Activated naive CD4-positive, alpha-beta T cell treated with anti-CD3 and anti-CD28 coated beads for 36 hours (primary cell): ENCODE measurements at regions not wholly inside any gene's neighbourhood (a gene's known extent, or its start where the extent isn't known, plus 50 kb on each side); places are given as distances from the start of the nearest gene placed in this dataset.

Experiments used
- CTCF ChIA-PET: fragments of 350-600 bp; sonication (Branson Sonifier 250); formaldehyde crosslinking; loops from one replicate; lab custom pipeline; 2021; ENCODE audit warnings: antibody characterized with exemption; lab: Charles Lee
- DNase-seq: peaks from one replicate; pipeline ENCODE4 v3.0.0-alpha.2; 2020
- H3K27ac Mint-ChIP-seq: one replicate; pipeline ENCODE4 v1.8.0; 2021; ENCODE audit warnings: mild to moderate bottlenecking, mixed read lengths
- H3K27me3 Mint-ChIP-seq: one replicate; pipeline ENCODE4 v1.8.0; 2021; ENCODE audit warnings: low read depth, mixed read lengths
- H3K36me3 Mint-ChIP-seq: one replicate; pipeline ENCODE4 v1.8.0; 2021; ENCODE audit warnings: low read depth, mixed read lengths
- H3K4me1 Mint-ChIP-seq: one replicate; pipeline ENCODE4 v1.8.0; 2021; ENCODE audit warnings: low read depth, mixed read lengths
- H3K4me3 Mint-ChIP-seq: one replicate; pipeline ENCODE4 v1.8.0; 2021; ENCODE audit warnings: mild to moderate bottlenecking, moderate library complexity, mixed read lengths
- H3K9me3 Mint-ChIP-seq: one replicate; pipeline ENCODE4 v1.8.0; 2021; ENCODE audit warnings: mixed read lengths
- intact Hi-C: fragments of 100-400 bp; cut with micrococcal nuclease; formaldehyde crosslinking; loops from one replicate; pipeline ENCODE4 v1.15.1; 2023

GRCh38 chr1:188420177-188420576 lies 1591.4 kb downstream of the PLA2G4A start:
- CTCF ChIA-PET = no interaction called here
- no peaks in the 10 kb centered on the region for H3K36me3 Mint-ChIP-seq
- H3K27me3 Mint-ChIP-seq = no peaks in the 10 kb centered on the region
- no peak overlapping the region for H3K27ac Mint-ChIP-seq
- intact Hi-C loops = no loop called here
- H3K4me1 Mint-ChIP-seq = no peaks in the 10 kb centered on the region
- no peaks in the 10 kb centered on the region for H3K9me3 Mint-ChIP-seq
- H3K4me3 Mint-ChIP-seq = no peak overlapping the region
- DNase-seq = no peak

GRCh38 chr1:188423073-188423472 lies 1594.3 kb downstream of the PLA2G4A start:
- no peaks in the 10 kb centered on the region for H3K9me3 Mint-ChIP-seq
- H3K4me1 Mint-ChIP-seq = no peaks in the 10 kb centered on the region
- H3K36me3 Mint-ChIP-seq = no peaks in the 10 kb centered on the region
- no peak overlapping the region for H3K4me3 Mint-ChIP-seq
- DNase-seq = no peak
- no peak overlapping the region for H3K27ac Mint-ChIP-seq
- H3K27me3 Mint-ChIP-seq = no peaks in the 10 kb centered on the region
- CTCF ChIA-PET = no interaction called here
- intact Hi-C loops = no loop called here

DNA sequence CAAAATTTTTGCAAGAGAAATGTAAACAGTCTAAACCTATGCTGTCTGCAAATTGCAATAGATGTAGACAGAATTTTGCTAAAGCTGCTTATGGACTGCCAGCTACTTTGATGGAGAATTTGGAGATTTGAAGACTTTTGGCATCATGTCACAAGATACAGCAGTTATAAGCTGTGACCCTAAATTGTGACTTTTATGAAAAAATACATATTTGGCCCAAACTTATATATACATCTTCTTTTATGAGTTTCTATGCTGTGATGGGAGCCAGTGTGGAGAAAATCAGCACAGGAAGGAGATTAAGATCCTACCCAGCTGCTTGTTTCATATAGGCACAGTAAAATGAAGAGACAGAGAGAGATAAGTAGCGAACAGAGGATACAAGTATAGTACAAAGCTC lies 1595.4 kb downstream of the PLA2G4A start:
- H3K27me3 Mint-ChIP-seq = no peaks in the 10 kb centered on the region
- H3K4me3 Mint-ChIP-seq = no peak overlapping the region
- H3K27ac Mint-ChIP-seq = no peak overlapping the region
- intact Hi-C loops = no loop called here
- no peaks in the 10 kb centered on the region for H3K4me1 Mint-ChIP-seq
- H3K9me3 Mint-ChIP-seq = peaks cover 2% of the 10 kb centered on the region
- no peaks in the 10 kb centered on the region for H3K36me3 Mint-ChIP-seq
- DNase-seq = no peak
- CTCF ChIA-PET = no interaction called here

GRCh38 chr1:188425687-188426086 lies 1596.9 kb downstream of the PLA2G4A start:
- Mint-ChIP-seq H3K27me3 (no peaks in the 10 kb centered on the region), H3K4me3 (no peak overlapping the region), H3K36me3 (no peaks in the 10 kb centered on the region), H3K27ac (no peak overlapping the region), H3K9me3 (peaks cover 2% of the 10 kb centered on the region), H3K4me1 (no peaks in the 10 kb centered on the region)
- intact Hi-C loops = no loop called here
- CTCF ChIA-PET = no interaction called here
- no peak for DNase-seq

- H3K9me3 Mint-ChIP-seq = peaks cover 2% of the 10 kb centered on the region
- H3K4me1 Mint-ChIP-seq = no peaks in the 10 kb centered on the region
- CTCF ChIA-PET = no interaction called here
- no peak overlapping the region for H3K4me3 Mint-ChIP-seq
- H3K36me3 Mint-ChIP-seq = no peaks in the 10 kb centered on the region
- intact Hi-C loops = no loop called here
- H3K27ac Mint-ChIP-seq = no peak overlapping the region
- DNase-seq = no peak
- H3K27me3 Mint-ChIP-seq = no peaks in the 10 kb centered on the region
These were observed 1597.8 kb downstream of the PLA2G4A start for GRCh38 chr1:188426561-188426960.

GRCh38 chr1:188427642-188428041 lies 1598.9 kb downstream of the PLA2G4A start:
- H3K4me3 Mint-ChIP-seq = no peak overlapping the region
- H3K9me3 Mint-ChIP-seq = peaks cover 2% of the 10 kb centered on the region
- CTCF ChIA-PET = no interaction called here
- no peak overlapping the region for H3K27ac Mint-ChIP-seq
- no peak for DNase-seq
- H3K36me3 Mint-ChIP-seq = no peaks in the 10 kb centered on the region
- intact Hi-C loops = no loop called here
- H3K4me1 Mint-ChIP-seq = no peaks in the 10 kb centered on the region
- no peaks in the 10 kb centered on the region for H3K27me3 Mint-ChIP-seq

DNA sequence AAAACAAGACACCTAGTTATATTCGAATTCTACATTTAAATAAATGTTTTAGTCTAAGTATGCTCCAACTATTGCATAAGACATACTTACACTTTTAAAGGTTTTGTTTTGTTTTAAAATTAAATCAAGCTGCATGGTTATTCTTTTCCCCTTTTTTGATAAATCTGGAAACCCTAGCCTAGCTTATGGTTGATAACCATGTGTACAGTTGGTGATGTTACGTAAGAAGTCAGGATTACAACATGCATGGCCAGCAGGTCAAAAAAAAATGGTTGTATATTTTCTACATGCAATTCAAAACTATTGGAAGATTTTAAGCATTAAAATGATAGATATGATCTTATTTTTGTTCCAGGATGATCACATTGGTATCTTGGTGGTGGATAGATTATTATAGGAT lies 1600.6 kb downstream of the PLA2G4A start:
- H3K36me3 Mint-ChIP-seq = no peaks in the 10 kb centered on the region
- CTCF ChIA-PET = no interaction called here
- H3K27ac Mint-ChIP-seq = no peak overlapping the region
- H3K4me1 Mint-ChIP-seq = no peaks in the 10 kb centered on the region
- H3K27me3 Mint-ChIP-seq = no peaks in the 10 kb centered on the region
- peaks cover 2% of the 10 kb centered on the region for H3K9me3 Mint-ChIP-seq
- DNase-seq = no peak
- intact Hi-C loops = no loop called here
- no peak overlapping the region for H3K4me3 Mint-ChIP-seq

DNA sequence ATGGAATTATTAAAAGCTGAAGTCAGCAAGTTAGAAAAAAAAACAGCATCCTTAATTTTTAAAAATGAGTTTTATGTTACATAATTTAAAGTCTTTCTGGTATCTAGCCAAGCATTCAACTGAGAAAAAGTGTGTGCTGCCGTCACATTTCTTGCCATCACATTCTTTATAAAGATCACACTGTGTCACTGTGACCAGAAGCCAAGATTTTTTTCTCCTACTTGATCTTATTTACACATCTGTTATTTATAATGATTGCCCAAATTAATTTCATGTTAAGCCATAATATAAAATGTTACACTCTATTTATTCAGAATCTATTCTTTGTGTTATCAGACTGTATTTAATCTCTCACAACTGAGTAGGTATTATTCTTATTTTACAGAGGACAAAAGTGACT lies 1603.7 kb downstream of the PLA2G4A start:
- DNase-seq = no peak
- CTCF ChIA-PET = no interaction called here
- Mint-ChIP-seq H3K9me3 (peaks cover 2% of the 10 kb centered on the region), H3K27me3 (no peaks in the 10 kb centered on the region), H3K36me3 (no peaks in the 10 kb centered on the region), H3K4me3 (no peak overlapping the region), H3K27ac (no peak overlapping the region), H3K4me1 (no peaks in the 10 kb centered on the region)
- intact Hi-C loops = no loop called here

GRCh38 chr1:188433425-188433824 lies 1604.7 kb downstream of the PLA2G4A start:
- H3K36me3 Mint-ChIP-seq = no peaks in the 10 kb centered on the region
- no peak overlapping the region for H3K4me3 Mint-ChIP-seq
- intact Hi-C loops = no loop called here
- H3K9me3 Mint-ChIP-seq = peaks cover 4% of the 10 kb centered on the region
- CTCF ChIA-PET = no interaction called here
- no peaks in the 10 kb centered on the region for H3K27me3 Mint-ChIP-seq
- H3K4me1 Mint-ChIP-seq = no peaks in the 10 kb centered on the region
- DNase-seq = no peak
- no peak overlapping the region for H3K27ac Mint-ChIP-seq

DNA sequence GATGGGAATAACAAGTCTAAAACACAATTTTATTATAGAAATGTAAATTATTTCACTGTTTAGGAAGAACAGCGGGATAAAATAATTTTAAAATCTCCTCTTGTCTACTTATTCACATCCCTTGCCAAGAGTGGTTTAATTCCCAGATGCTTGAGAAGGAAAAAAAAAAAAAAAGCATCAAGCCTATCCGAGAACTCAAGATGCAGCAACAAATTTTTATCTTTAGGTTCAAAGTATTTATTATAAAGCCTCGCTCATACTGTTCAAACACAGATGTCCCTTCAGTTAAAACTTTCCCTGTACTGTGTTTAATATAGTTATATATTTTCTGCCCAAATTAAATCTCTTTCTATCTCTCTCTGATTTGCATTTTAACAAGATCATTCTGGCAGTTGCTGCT lies 1615.8 kb downstream of the PLA2G4A start:
- Mint-ChIP-seq H3K27me3 (no peaks in the 10 kb centered on the region), H3K4me1 (no peaks in the 10 kb centered on the region), H3K4me3 (no peak overlapping the region), H3K27ac (no peak overlapping the region), H3K9me3 (peaks cover 1% of the 10 kb centered on the region), H3K36me3 (no peaks in the 10 kb centered on the region)
- CTCF ChIA-PET = interaction anchor here (0.7 kb wide), 1 partner anchor 359 kb away, joined by 3 read pairs; no protein-coding TSS in a partner anchor
- no peak for DNase-seq
- intact Hi-C loops = no loop called here

- Mint-ChIP-seq H3K36me3 (no peaks in the 10 kb centered on the region), H3K27me3 (no peaks in the 10 kb centered on the region), H3K27ac (no peak overlapping the region), H3K9me3 (peaks cover 5% of the 10 kb centered on the region), H3K4me1 (no peaks in the 10 kb centered on the region), H3K4me3 (no peak overlapping the region)
- intact Hi-C loops = no loop called here
- DNase-seq = no peak
- CTCF ChIA-PET = no interaction called here
These were observed 1634.1 kb downstream of the PLA2G4A start for GRCh38 chr1:188462837-188463236.

- no peak overlapping the region for H3K4me3 Mint-ChIP-seq
- H3K27ac Mint-ChIP-seq = no peak overlapping the region
- H3K27me3 Mint-ChIP-seq = no peaks in the 10 kb centered on the region
- CTCF ChIA-PET = no interaction called here
- no peak for DNase-seq
- no peaks in the 10 kb centered on the region for H3K4me1 Mint-ChIP-seq
- H3K36me3 Mint-ChIP-seq = no peaks in the 10 kb centered on the region
- peaks cover 5% of the 10 kb centered on the region for H3K9me3 Mint-ChIP-seq
- intact Hi-C loops = no loop called here
These were observed 1635.2 kb downstream of the PLA2G4A start for GRCh38 chr1:188463919-188464318.

DNA sequence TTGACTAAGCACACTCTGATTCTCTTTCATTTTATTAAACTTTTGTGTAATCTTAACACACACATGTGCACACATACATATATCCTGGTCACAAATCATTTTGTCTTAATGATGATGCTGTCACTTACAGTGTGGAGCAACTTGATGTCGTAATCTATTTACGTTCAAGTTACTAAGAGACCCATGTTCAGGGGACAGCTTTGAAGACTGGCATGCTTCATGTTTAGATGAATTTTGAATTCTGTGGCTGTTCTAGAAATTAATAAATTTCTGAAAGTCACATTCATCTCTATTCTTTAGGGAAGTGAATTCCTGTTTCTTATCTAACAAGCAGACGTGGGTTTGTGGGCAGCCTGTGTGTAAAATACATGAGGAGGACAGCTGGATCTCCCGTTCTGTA lies 1637.8 kb downstream of the PLA2G4A start:
- intact Hi-C loops = no loop called here
- Mint-ChIP-seq H3K36me3 (no peaks in the 10 kb centered on the region), H3K27ac (no peak overlapping the region), H3K4me1 (no peaks in the 10 kb centered on the region), H3K4me3 (no peak overlapping the region), H3K9me3 (peaks cover 5% of the 10 kb centered on the region), H3K27me3 (no peaks in the 10 kb centered on the region)
- no peak for DNase-seq
- CTCF ChIA-PET = no interaction called here

- Mint-ChIP-seq H3K27me3 (no peaks in the 10 kb centered on the region), H3K4me3 (no peak overlapping the region), H3K36me3 (no peaks in the 10 kb centered on the region), H3K9me3 (no peaks in the 10 kb centered on the region), H3K27ac (no peak overlapping the region), H3K4me1 (no peaks in the 10 kb centered on the region)
- CTCF ChIA-PET = no interaction called here
- intact Hi-C loops = no loop called here
- no peak for DNase-seq
These were observed 1647.9 kb downstream of the PLA2G4A start for GRCh38 chr1:188476606-188477005.
